Loucy (cell line): ENCODE measurements at regions not wholly inside any gene's neighbourhood (a gene's known extent, or its start where the extent isn't known, plus 50 kb on each side); places are given as distances from the start of the nearest gene placed in this dataset.
"Not testable (repeated sequence)": the region's sequence is repeated elsewhere in the genome, so short reads cannot be mapped to it uniquely, and the experiment has no call there.

Source experiments
- EZH2phosphoT487 ChIP-seq: fragments of 200-600 bp; IDR thresholded peaks from 2 replicates; pipeline ENCODE4 v1.6.1; 2018; ENCODE audit warnings: antibody characterized with exemption, mild to moderate bottlenecking, moderate library complexity, borderline replicate concordance
- TF ChIP-seq, protein P1 (sequence below): fragments of 200-600 bp; sonication (generic); conservative IDR thresholded peaks from 2 replicates; pipeline ENCODE4 v1.5.1; 2014; ENCODE audit warnings: mild to moderate bottlenecking, antibody characterized with exemption, low read length

DNA sequence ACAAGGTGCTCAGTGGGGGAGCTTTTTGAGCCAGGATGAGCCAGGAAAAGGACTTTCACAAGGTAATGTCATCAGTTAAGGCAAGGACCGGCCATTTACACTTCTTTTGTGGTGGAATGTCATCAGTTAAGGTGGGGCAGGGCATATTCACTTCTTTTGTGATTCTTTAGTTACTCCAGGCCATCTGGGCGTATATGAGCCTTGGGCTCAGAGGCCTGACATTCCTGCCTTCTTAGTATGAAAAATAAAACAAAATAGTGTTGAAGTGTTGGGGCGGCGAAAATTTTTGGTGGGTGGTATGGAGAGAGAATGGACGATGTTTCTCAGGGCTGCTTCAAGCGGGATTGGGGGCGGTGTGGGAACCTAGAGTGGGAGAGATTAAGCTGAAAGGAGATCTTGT, 451.4 kb downstream of the SHISA9 start:
- TF ChIP-seq, protein P1, sequence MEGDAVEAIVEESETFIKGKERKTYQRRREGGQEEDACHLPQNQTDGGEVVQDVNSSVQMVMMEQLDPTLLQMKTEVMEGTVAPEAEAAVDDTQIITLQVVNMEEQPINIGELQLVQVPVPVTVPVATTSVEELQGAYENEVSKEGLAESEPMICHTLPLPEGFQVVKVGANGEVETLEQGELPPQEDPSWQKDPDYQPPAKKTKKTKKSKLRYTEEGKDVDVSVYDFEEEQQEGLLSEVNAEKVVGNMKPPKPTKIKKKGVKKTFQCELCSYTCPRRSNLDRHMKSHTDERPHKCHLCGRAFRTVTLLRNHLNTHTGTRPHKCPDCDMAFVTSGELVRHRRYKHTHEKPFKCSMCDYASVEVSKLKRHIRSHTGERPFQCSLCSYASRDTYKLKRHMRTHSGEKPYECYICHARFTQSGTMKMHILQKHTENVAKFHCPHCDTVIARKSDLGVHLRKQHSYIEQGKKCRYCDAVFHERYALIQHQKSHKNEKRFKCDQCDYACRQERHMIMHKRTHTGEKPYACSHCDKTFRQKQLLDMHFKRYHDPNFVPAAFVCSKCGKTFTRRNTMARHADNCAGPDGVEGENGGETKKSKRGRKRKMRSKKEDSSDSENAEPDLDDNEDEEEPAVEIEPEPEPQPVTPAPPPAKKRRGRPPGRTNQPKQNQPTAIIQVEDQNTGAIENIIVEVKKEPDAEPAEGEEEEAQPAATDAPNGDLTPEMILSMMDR: not testable (repeated sequence)
- TF ChIP-seq EZH2phosphoT487: not testable (repeated sequence)
